Gastrocnemius medialis (tissue), 4 donors: ENCODE measurements at regions not wholly inside any gene's neighbourhood (a gene's known extent, or its start where the extent isn't known, plus 50 kb on each side); places are given as distances from the start of the nearest gene placed in this dataset.

Source experiments
- CTCF ChIP-seq, 5 experiments: fragments of 450-650 bp in 3 of 5; fragments of 200-600 bp in 2 of 5; sonication (generic) in 2 of 5; IDR thresholded peaks in 4 of 5; conservative IDR thresholded peaks in 1 of 5; 1 replicate in 4 of 5; 2 replicates in 1 of 5; pipeline ENCODE4 v1.5.1; 2016 to 2019; ENCODE audit warnings: antibody characterized with exemption in 5 of 5, mild to moderate bottlenecking in 3 of 5, moderate library complexity in 3 of 5
- POLR2A ChIP-seq, 2 donors: fragments of 450-650 bp; IDR thresholded peaks; one replicate each; pipeline ENCODE4 v1.6.1; 2017; ENCODE audit warnings: antibody characterized with exemption in 2 of 2, mild to moderate bottlenecking in 2 of 2, moderate library complexity in 2 of 2

GRCh38 chr10:43707770-43708169 lies 59.1 kb upstream of the ZNF32 start:
- TF ChIP-seq CTCF (IDR thresholded peaks at IDR 0.05 in 4 of 5, conservative IDR thresholded peaks at IDR 0.05 in 1 of 5) (no peak), POLR2A (IDR thresholded peaks at IDR 0.05) (no peak)
